HG02588 (cell line): ENCODE measurements at regions not wholly inside any gene's neighbourhood (a gene's known extent, or its start where the extent isn't known, plus 50 kb on each side); places are given as distances from the start of the nearest gene placed in this dataset.
"Not testable (repeated sequence)": the region's sequence is repeated elsewhere in the genome, so short reads cannot be mapped to it uniquely, and the experiment has no call there.

Experiments
- ATAC-seq: cut with Tn5 transposase; IDR thresholded peaks from one replicate; pipeline ENCODE4 v1.9.1; 2021; ENCODE audit warnings: mild to moderate bottlenecking, moderate library complexity; ENCODE audit not compliant: unreplicated experiment

GRCh38 chr16:29222008-29222407, 184.5 kb downstream of the NPIPB11 start:
- not testable (repeated sequence) for ATAC-seq

GRCh38 chr16:29221281-29221955, 185.1 kb downstream of the NPIPB11 start:
- ATAC-seq, result not testable (repeated sequence)

- not testable (repeated sequence) for ATAC-seq
These were observed 185.8 kb downstream of the NPIPB11 start for GRCh38 chr16:29220647-29221191.

- ATAC-seq, result not testable (repeated sequence)
These were observed 186.4 kb downstream of the NPIPB11 start for GRCh38 chr16:29219966-29220646.

GRCh38 chr16:29219562-29219961, 186.9 kb downstream of the NPIPB11 start:
- not testable (repeated sequence) for ATAC-seq

- ATAC-seq, result not testable (repeated sequence)
These were observed 187.9 kb downstream of the NPIPB11 start for GRCh38 chr16:29218649-29219048.

GRCh38 chr16:29218171-29218570, 188.3 kb downstream of the NPIPB11 start:
- ATAC-seq, result not testable (repeated sequence)

- not testable (repeated sequence) for ATAC-seq
These were observed 188.8 kb downstream of the NPIPB11 start for GRCh38 chr16:29217752-29218126.

- ATAC-seq, result not testable (repeated sequence)
These were observed 189.3 kb downstream of the NPIPB11 start for GRCh38 chr16:29217104-29217751.

- not testable (repeated sequence) for ATAC-seq
These were observed 192.7 kb downstream of the NPIPB11 start for GRCh38 chr16:29213770-29214169.

GRCh38 chr16:29213251-29213650, 193.3 kb downstream of the NPIPB11 start:
- ATAC-seq, result not testable (repeated sequence)

GRCh38 chr16:29212084-29213027, 194.2 kb downstream of the NPIPB11 start:
- not testable (repeated sequence) for ATAC-seq

GRCh38 chr16:29211456-29211855, 195.1 kb downstream of the NPIPB11 start:
- ATAC-seq, result not testable (repeated sequence)

GRCh38 chr16:29210299-29211150, 196.0 kb downstream of the NPIPB11 start:
- not testable (repeated sequence) for ATAC-seq

GRCh38 chr16:29206120-29206519, 200.4 kb downstream of the NPIPB11 start:
- not testable (repeated sequence) for ATAC-seq

- not testable (repeated sequence) for ATAC-seq
These were observed 201.4 kb downstream of the NPIPB11 start for GRCh38 chr16:29205151-29205550.

GRCh38 chr16:29204806-29205135, 201.7 kb downstream of the NPIPB11 start:
- ATAC-seq, result no peak

- ATAC-seq, result not testable (repeated sequence)
These were observed 202.3 kb downstream of the NPIPB11 start for GRCh38 chr16:29203933-29204805.
